K562 (cell line): ENCODE measurements at regions not wholly inside any gene's neighbourhood (a gene's known extent, or its start where the extent isn't known, plus 50 kb on each side); places are given as distances from the start of the nearest gene placed in this dataset.

ENCODE experiments used
- ATAC-seq: fragments of 200-7000 bp; cut with Tn5 transposase; 3 replicates; pipeline ENCODE4 v1.9.1; 2020; ENCODE audit warnings: moderate library complexity
- BruUV-seq: library from RNA; stranded (reverse); fragments of 400-500 nt; replicated peaks from 2 replicates; lab custom pipeline; 2021; lab: Mats Ljungman, UMichigan
- CTCF ChIA-PET: fragments of 300-600 bp; formaldehyde crosslinking; extraction: SDS; loops from one replicate; lab custom pipeline; 2021; ENCODE audit warnings: low intra/inter-chr PET ratio; lab: Yijun Ruan, JAX
- POLR2A ChIA-PET: fragments of 300-600, 350-650 bp; sonication (Branson Sonifier 250); formaldehyde crosslinking; extraction: SDS; loops from one replicate; lab custom pipeline; 2021; ENCODE audit warnings: antibody characterized with exemption, inconsistent platforms; lab: Yijun Ruan, JAX
- DNase-seq, 4 experiments: peaks; one replicate each; pipeline versions ENCODE4 v3.0.0 to v3.0.0-alpha.2; 2011 to 2018; ENCODE audit warnings: low spot score in 3 of 4, mixed read lengths in 3 of 4; ENCODE audit errors: extremely low read depth in 1 of 4
- FAIRE-seq: peaks from 2 replicates; lab custom pipeline; 2011; peaks lifted over from hg19 to GRCh38; lab: Jason Lieb, UNC
- H2AFZ ChIP-seq: 2 replicates; pipeline ENCODE4 v1.6.0; 2011; ENCODE audit warnings: low read depth, low read length, control low read depth, inconsistent platforms
- H3K27ac ChIP-seq: fragments of 200-600 bp; 3 replicates; pipeline ENCODE4 v1.8.0; 2011; ENCODE audit warnings: low read depth, mild to moderate bottlenecking, control low read depth, inconsistent platforms, low read length, moderate library complexity, mixed read lengths; ENCODE audit errors: extremely low read depth
- H3K27me3 ChIP-seq, 2 experiments: fragments of 300-600 bp in 1 of 2; 2 replicates in 1 of 2; 3 replicates in 1 of 2; pipeline versions ENCODE4 v1.6.0 to v1.8.0; 2011; ENCODE audit warnings: inconsistent platforms in 2 of 2, low read length in 2 of 2, mild to moderate bottlenecking in 1 of 2, mixed read lengths in 1 of 2, moderate library complexity in 1 of 2; ENCODE audit not compliant: control insufficient read depth in 2 of 2, insufficient read depth in 2 of 2
- H3K36me3 ChIP-seq: fragments of 300-600 bp; 3 replicates; pipeline ENCODE4 v1.8.0; 2011; ENCODE audit warnings: mild to moderate bottlenecking, low read length, inconsistent platforms; ENCODE audit not compliant: control insufficient read depth, insufficient read depth
- H3K4me1 ChIP-seq, 2 experiments: fragments of 200-600 bp in 1 of 2; replicated peaks in 1 of 2; 2 replicates in 1 of 2; 3 replicates in 1 of 2; pipeline versions ENCODE4 v1.5.1 to v1.8.0; 2011; ENCODE audit warnings: inconsistent platforms in 2 of 2, low read length in 2 of 2, mild to moderate bottlenecking in 1 of 2, mixed read lengths in 1 of 2, moderate library complexity in 1 of 2; ENCODE audit not compliant: control insufficient read depth in 2 of 2, insufficient read depth in 2 of 2
- H3K4me2 ChIP-seq: 2 replicates; pipeline ENCODE4 v1.6.1; 2011; ENCODE audit warnings: low read length, control low read depth, inconsistent platforms, mixed read lengths; ENCODE audit not compliant: insufficient read depth
- H3K4me3 ChIP-seq: fragments of 200-600 bp; sonication (generic), shearing (Covaris generic); 2 replicates; pipeline ENCODE4 v1.5.1; 2016; ENCODE audit warnings: control low read depth, inconsistent platforms
- H3K79me2 ChIP-seq: fragments of 200-600 bp; 3 replicates; pipeline ENCODE4 v1.8.0; 2011; ENCODE audit warnings: low read length, inconsistent platforms; ENCODE audit not compliant: control insufficient read depth, insufficient read depth
- H3K9ac ChIP-seq, 2 experiments: 2 replicates each; pipeline versions ENCODE4 v1.6.0 to v1.6.1; 2011; ENCODE audit warnings: low read depth in 2 of 2, low read length in 2 of 2, control low read depth in 1 of 2, inconsistent platforms in 1 of 2, mild to moderate bottlenecking in 1 of 2, mixed read lengths in 1 of 2; ENCODE audit not compliant: insufficient read depth in 1 of 2
- H3K9me1 ChIP-seq: one replicate; pipeline ENCODE4 v1.6.0; 2011; ENCODE audit warnings: inconsistent platforms, mild to moderate bottlenecking, low read length, moderate library complexity; ENCODE audit not compliant: control insufficient read depth, insufficient read depth
- H3K9me3 ChIP-seq: replicated peaks from 2 replicates; pipeline ENCODE4 v1.5.1; 2011; ENCODE audit warnings: low read depth, low read length, inconsistent platforms; ENCODE audit not compliant: control insufficient read depth, insufficient read depth
- H4K20me1 ChIP-seq: replicated peaks from 2 replicates; pipeline ENCODE4 v1.6.1; 2011; ENCODE audit warnings: low read length, inconsistent platforms, mixed read lengths; ENCODE audit not compliant: control insufficient read depth, insufficient read depth
- CBFA2T3 ChIP-seq: fragments of 450-650 bp; IDR thresholded peaks from 2 replicates; pipeline ENCODE4 v1.6.1; 2017
- HOXB6 ChIP-seq: fragments of 250-450 bp; sonication (Bioruptor Pico); IDR thresholded peaks from 2 replicates; pipeline ENCODE4 v1.5.1; 2022; ENCODE audit warnings: mild to moderate bottlenecking, borderline replicate concordance
- KDM2B ChIP-seq: fragments of 250-450 bp; sonication (Bioruptor Pico); IDR thresholded peaks from 2 replicates; pipeline ENCODE4 v1.8.0; 2021; ENCODE audit warnings: mild to moderate bottlenecking, moderate library complexity
- KLF1 ChIP-seq: fragments of 450-650 bp; IDR thresholded peaks from 2 replicates; pipeline ENCODE4 v1.6.1; 2016; ENCODE audit warnings: missing genetic modification characterization, missing compliant biosample characterization
- NFRKB ChIP-seq: fragments of 450-650 bp; IDR thresholded peaks from 2 replicates; pipeline ENCODE4 v1.6.1; 2016; ENCODE audit warnings: low read depth
- RAD51 ChIP-seq: fragments of 450-650 bp; IDR thresholded peaks from 2 replicates; pipeline ENCODE4 v1.7.1; 2016; ENCODE audit warnings: low read depth, mild to moderate bottlenecking, borderline replicate concordance
- SAP30 ChIP-seq: fragments of 200-600 bp; sonication (generic); IDR thresholded peaks from 2 replicates; pipeline ENCODE4 v1.6.1; 2012; ENCODE audit warnings: borderline replicate concordance, low read depth, mild to moderate bottlenecking, moderate library complexity, low read length, control low read depth, inconsistent platforms; ENCODE audit not compliant: insufficient read depth, poor library complexity, severe bottlenecking
- SREBF2 ChIP-seq: sonication (generic); formaldehyde crosslinking; IDR thresholded peaks from 2 replicates; pipeline ENCODE4 v1.4.0; 2020; ENCODE audit warnings: mild to moderate bottlenecking, missing genetic modification reagents
- TRIM24 ChIP-seq, 2 experiments: fragments of 450-650 bp; IDR thresholded peaks; 2 replicates each; pipeline ENCODE4 v1.6.1; 2016
- WHSC1 ChIP-seq: IDR thresholded peaks from one replicate; pipeline ENCODE4 v1.6.1; 2012; ENCODE audit warnings: low read length, control low read depth, inconsistent platforms
- XRCC3 ChIP-seq: fragments of 450-650 bp; IDR thresholded peaks from 2 replicates; pipeline ENCODE4 v1.6.1; 2017; ENCODE audit warnings: mild to moderate bottlenecking, moderate library complexity
- WGBS: fragments of 100-300 bp; shearing (Covaris generic); methylation state at CpG from one replicate; pipeline ENCODE4 v1.1.6; 2016; ENCODE audit warnings: low coverage, mixed read lengths; ENCODE audit not compliant: insufficient coverage; ENCODE audit errors: missing lambda C conversion rate; 5-methylcytosine and 5-hydroxymethylcytosine counted together
- in situ Hi-C: fragments of 300-500 bp; cut with MboI; formaldehyde crosslinking; loops from 4 replicates; pipeline ENCODE4 v1.15.0; 2018; ENCODE audit warnings: inconsistent platforms, mixed read lengths
- intact Hi-C: fragments of 100-400 bp; cut with micrococcal nuclease; formaldehyde crosslinking; loops from 2 replicates; pipeline ENCODE4 v1.14.2; 2022
- TF ChIP-seq, protein P1 (sequence below): fragments of 450-650 bp; formaldehyde crosslinking; IDR thresholded peaks from 2 replicates; pipeline ENCODE4 v1.4.0; 2022; ENCODE audit warnings: missing genetic modification characterization
- TF ChIP-seq, protein P2 (sequence below): sonication (generic); IDR thresholded peaks from 2 replicates; pipeline ENCODE4 v1.6.1; 2016
- TF ChIP-seq, protein P3 (sequence below): fragments of 450-650 bp; IDR thresholded peaks from 2 replicates; pipeline ENCODE4 v1.6.1; 2016; ENCODE audit warnings: mild to moderate bottlenecking

DNA sequence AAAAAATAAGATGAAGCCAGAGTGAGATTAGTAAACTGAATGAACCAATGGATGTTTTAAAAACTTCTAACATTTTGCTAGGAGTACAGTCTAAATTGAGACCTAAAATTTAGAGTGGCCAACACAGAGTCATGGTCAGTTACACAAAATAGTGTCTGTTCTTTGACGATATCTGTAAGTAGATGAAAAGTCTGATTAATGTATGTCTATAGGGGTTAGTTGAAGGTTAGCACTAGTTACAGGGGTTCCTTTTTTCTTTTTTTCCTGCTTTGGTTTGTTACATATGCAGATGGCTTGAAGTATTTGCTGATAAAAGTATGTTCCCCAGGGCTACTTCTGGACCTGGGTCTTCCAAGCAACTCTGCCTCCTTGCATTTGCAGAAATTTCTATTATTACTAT lies 90.1 kb upstream of the MTPN start (continued):
- TF ChIP-seq, protein P1, sequence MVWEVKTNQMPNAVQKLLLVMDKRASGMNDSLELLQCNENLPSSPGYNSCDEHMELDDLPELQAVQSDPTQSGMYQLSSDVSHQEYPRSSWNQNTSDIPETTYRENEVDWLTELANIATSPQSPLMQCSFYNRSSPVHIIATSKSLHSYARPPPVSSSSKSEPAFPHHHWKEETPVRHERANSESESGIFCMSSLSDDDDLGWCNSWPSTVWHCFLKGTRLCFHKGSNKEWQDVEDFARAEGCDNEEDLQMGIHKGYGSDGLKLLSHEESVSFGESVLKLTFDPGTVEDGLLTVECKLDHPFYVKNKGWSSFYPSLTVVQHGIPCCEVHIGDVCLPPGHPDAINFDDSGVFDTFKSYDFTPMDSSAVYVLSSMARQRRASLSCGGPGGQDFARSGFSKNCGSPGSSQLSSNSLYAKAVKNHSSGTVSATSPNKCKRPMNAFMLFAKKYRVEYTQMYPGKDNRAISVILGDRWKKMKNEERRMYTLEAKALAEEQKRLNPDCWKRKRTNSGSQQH (CRISPR knock-in tag), result no peak
- TF ChIP-seq KLF1 (no peak), TRIM24 (IDR thresholded peaks at IDR 0.05) (0 out of 4 replicates have a peak, but pooled peaks of 1 of the 2 experiments have one; percentile 8), RAD51 (no peak), SREBF2 (no peak), KDM2B (CRISPR knock-in tag) (no peak), CBFA2T3 (peak; percentile 80)
- TF ChIP-seq, protein P2, sequence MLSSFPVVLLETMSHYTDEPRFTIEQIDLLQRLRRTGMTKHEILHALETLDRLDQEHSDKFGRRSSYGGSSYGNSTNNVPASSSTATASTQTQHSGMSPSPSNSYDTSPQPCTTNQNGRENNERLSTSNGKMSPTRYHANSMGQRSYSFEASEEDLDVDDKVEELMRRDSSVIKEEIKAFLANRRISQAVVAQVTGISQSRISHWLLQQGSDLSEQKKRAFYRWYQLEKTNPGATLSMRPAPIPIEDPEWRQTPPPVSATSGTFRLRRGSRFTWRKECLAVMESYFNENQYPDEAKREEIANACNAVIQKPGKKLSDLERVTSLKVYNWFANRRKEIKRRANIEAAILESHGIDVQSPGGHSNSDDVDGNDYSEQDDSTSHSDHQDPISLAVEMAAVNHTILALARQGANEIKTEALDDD, result peak; percentile 97
- TF ChIP-seq, all 486 proteins: peak for 29

DNA sequence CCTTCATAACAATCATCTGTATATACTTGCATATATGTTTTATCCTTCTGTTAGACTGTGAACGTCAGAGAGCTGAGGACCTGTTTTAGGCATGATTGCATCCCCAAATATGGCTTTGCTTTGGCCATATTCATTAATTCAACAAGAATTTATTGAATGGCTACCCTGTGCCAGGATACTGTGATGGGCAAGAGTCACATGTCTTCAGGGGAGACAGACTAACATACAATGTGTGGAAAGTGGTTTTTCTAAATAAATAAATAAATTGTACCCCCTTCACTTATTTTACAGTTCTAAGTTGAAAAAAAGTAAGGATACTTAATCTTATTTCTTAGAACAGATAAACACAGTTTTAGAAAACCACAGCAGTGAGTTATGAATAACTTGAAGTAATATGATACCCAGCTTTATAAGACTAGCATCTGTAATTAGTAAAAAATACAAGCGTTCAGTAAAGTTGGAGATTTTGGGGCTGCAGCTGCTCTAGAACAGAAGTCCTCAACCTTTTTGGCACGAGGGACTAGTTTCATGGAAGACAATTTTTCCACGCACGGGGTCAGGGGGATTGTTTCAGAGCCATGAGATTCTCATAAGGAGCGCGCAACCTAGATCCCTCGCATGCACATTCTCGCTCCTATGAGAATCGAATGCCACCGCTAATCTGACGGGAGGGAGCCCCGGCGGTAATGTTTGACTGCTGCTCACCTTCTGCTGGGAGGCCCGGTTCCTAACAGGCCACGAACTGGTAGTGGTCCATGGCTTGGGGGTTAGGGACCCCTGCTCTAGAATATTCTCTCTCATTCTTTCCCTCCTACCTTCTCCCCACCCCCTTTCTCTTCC lies 89.4 kb upstream of the MTPN start:
- ChIA-PET CTCF (no interaction called here), POLR2A (interaction anchor here (0.6 to 2.0 kb wide), 4 partner anchors 8 to 269 kb away, joined by 3 to 4 read pairs (median 4); no protein-coding TSS in a partner anchor)
- H3K27me3 ChIP-seq, result no peaks in the 10 kb centered on the region
- in situ Hi-C loops (no loop called here), intact Hi-C loops (no loop called here)
- H3K36me3 ChIP-seq, result no peaks in the 10 kb centered on the region
- 0 out of 2 replicates have a peak overlapping the region, but pooled peaks have one; percentile 19 for H3K4me2 ChIP-seq
- H3K79me2 ChIP-seq, result no peaks in the 10 kb centered on the region
- ATAC-seq, result peak; percentile 4; the same call in 1 of the 3 replicates
- peak in 1 of 4 experiments; percentile 12 for DNase-seq
- 54% methylated on average over 16 of the region's 16 CpGs for WGBS
- H2AFZ ChIP-seq, result peak overlapping the region; percentile 73
- no peaks in the 10 kb centered on the region for H3K9me1 ChIP-seq
- peaks cover 4 to 51% of the 10 kb centered on the region in 2 experiments; a peak in 4 of 5 replicates for H3K4me1 ChIP-seq
- H3K4me3 ChIP-seq, result no peak overlapping the region
- H3K27ac ChIP-seq, result peak overlapping the region; percentile 56; the same call in 1 of the 3 replicates
- no TSS peak for BruUV-seq
- FAIRE-seq, result no peak
- no peaks in the 10 kb centered on the region for H3K9me3 ChIP-seq
- peak overlapping the region in 1 of 2 experiments; percentile 26; a peak in 1 of 4 replicates for H3K9ac ChIP-seq
- H4K20me1 ChIP-seq, result no peaks in the 10 kb centered on the region
- no peak for TF ChIP-seq NFRKB
- TF ChIP-seq XRCC3, result no peak
- no peak for TF ChIP-seq SAP30
- TF ChIP-seq, protein P3, sequence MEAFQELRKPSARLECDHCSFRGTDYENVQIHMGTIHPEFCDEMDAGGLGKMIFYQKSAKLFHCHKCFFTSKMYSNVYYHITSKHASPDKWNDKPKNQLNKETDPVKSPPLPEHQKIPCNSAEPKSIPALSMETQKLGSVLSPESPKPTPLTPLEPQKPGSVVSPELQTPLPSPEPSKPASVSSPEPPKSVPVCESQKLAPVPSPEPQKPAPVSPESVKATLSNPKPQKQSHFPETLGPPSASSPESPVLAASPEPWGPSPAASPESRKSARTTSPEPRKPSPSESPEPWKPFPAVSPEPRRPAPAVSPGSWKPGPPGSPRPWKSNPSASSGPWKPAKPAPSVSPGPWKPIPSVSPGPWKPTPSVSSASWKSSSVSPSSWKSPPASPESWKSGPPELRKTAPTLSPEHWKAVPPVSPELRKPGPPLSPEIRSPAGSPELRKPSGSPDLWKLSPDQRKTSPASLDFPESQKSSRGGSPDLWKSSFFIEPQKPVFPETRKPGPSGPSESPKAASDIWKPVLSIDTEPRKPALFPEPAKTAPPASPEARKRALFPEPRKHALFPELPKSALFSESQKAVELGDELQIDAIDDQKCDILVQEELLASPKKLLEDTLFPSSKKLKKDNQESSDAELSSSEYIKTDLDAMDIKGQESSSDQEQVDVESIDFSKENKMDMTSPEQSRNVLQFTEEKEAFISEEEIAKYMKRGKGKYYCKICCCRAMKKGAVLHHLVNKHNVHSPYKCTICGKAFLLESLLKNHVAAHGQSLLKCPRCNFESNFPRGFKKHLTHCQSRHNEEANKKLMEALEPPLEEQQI, result 0 out of 2 replicates have a peak, but pooled peaks have one; percentile 15
- no peak for TF ChIP-seq HOXB6
- no peak for TF ChIP-seq WHSC1
